HL-60 (cell line): ENCODE measurements at regions not wholly inside any gene's neighbourhood (a gene's known extent, or its start where the extent isn't known, plus 50 kb on each side); places are given as distances from the start of the nearest gene placed in this dataset.

Source experiments
- DNase-seq, 2 experiments: peaks; one replicate each; pipeline ENCODE4 v3.0.0-alpha.2; 2010 to 2020; ENCODE audit warnings: low read depth in 1 of 2, low spot score in 1 of 2
- H3K27ac ChIP-seq: fragments of 250-450 bp; sonication (Bioruptor Pico); replicated peaks from 2 replicates; pipeline ENCODE4 v1.5.1; 2020; ENCODE audit warnings: mild to moderate bottlenecking, moderate library complexity
- H3K27me3 ChIP-seq: fragments of 250-450 bp; sonication (Bioruptor Pico); 2 replicates; pipeline ENCODE4 v1.5.1; 2021; ENCODE audit warnings: mild to moderate bottlenecking, moderate library complexity; ENCODE audit not compliant: insufficient read depth, poor library complexity, severe bottlenecking
- H3K4me3 ChIP-seq: replicated peaks from 2 replicates; pipeline ENCODE4 v1.5.1; 2011; ENCODE audit warnings: mild to moderate bottlenecking, control low read depth, low read length; ENCODE audit not compliant: insufficient read depth
- CTCF ChIP-seq: IDR thresholded peaks from one replicate; pipeline ENCODE4 v1.5.1; 2011; ENCODE audit warnings: low read length, control low read depth, inconsistent platforms; ENCODE audit not compliant: insufficient read depth
- GABPA ChIP-seq: IDR thresholded peaks from 2 replicates; pipeline ENCODE4 v1.6.1; 2012; ENCODE audit warnings: low read depth
- POLR2AphosphoS5 ChIP-seq: IDR thresholded peaks from 2 replicates; pipeline ENCODE4 v1.6.1; 2012; ENCODE audit warnings: low read depth
- REST ChIP-seq: IDR thresholded peaks from 2 replicates; pipeline ENCODE4 v1.6.1; 2012; ENCODE audit warnings: low read depth; ENCODE audit not compliant: insufficient replicate concordance
- SPI1 ChIP-seq: IDR thresholded peaks from 2 replicates; pipeline ENCODE4 v1.6.1; 2012; ENCODE audit warnings: low read depth, mild to moderate bottlenecking, borderline replicate concordance

- Histone ChIP-seq H3K4me3 (no peak overlapping the region), H3K27me3 (peaks cover 2% of the 10 kb centered on the region), H3K27ac (no peak overlapping the region)
- TF ChIP-seq CTCF (no peak), POLR2AphosphoS5 (no peak), SPI1 (no peak), REST (no peak), GABPA (no peak)
- DNase-seq, result no peak
These were observed 61.4 kb upstream of the NFIL3 start for GRCh38 chr9:91485006-91485405.

GRCh38 chr9:91483835-91484234 is 60.2 kb upstream of the NFIL3 start:
- H3K27me3 ChIP-seq, result no peaks in the 10 kb centered on the region
- no peak overlapping the region for H3K4me3 ChIP-seq
- no peak overlapping the region for H3K27ac ChIP-seq
- DNase-seq, result no peak
- TF ChIP-seq GABPA, result no peak
- TF ChIP-seq SPI1, result no peak
- TF ChIP-seq REST, result no peak
- TF ChIP-seq POLR2AphosphoS5, result no peak
- no peak for TF ChIP-seq CTCF

GRCh38 chr9:91483189-91483691 is 59.6 kb upstream of the NFIL3 start:
- no peak overlapping the region for H3K27ac ChIP-seq

More at GRCh38 chr9:91483189-91483691, 59.6 kb upstream of the NFIL3 start:
- Histone ChIP-seq H3K27me3 (no peaks in the 10 kb centered on the region), H3K4me3 (no peak overlapping the region)
- TF ChIP-seq GABPA (no peak), REST (no peak), CTCF (no peak), SPI1 (no peak), POLR2AphosphoS5 (no peak)
- no peak for DNase-seq
